Chondrocyte (in vitro differentiated cells): ENCODE measurements at regions not wholly inside any gene's neighbourhood (a gene's known extent, or its start where the extent isn't known, plus 50 kb on each side); places are given as distances from the start of the nearest gene placed in this dataset.

Experiments used
- DNase-seq: peaks from one replicate; pipeline ENCODE4 v3.0.0; 2021; ENCODE audit warnings: mixed read lengths, low spot score
- H3K27ac Mint-ChIP-seq: one replicate; pipeline ENCODE4 v1.8.0; 2021; ENCODE audit warnings: mild to moderate bottlenecking, moderate library complexity, mixed read lengths; ENCODE audit not compliant: unreplicated experiment
- H3K27me3 Mint-ChIP-seq: 2 replicates; pipeline ENCODE4 v1.8.0; 2021; ENCODE audit warnings: low read depth, mixed read lengths
- H3K36me3 Mint-ChIP-seq: 2 replicates; pipeline ENCODE4 v1.8.0; 2021; ENCODE audit warnings: low read depth, mixed read lengths
- H3K4me1 Mint-ChIP-seq: 2 replicates; pipeline ENCODE4 v1.8.0; 2021; ENCODE audit warnings: low read depth, mild to moderate bottlenecking, mixed read lengths
- H3K4me3 Mint-ChIP-seq: one replicate; pipeline ENCODE4 v1.8.0; 2021; ENCODE audit warnings: mild to moderate bottlenecking, moderate library complexity, mixed read lengths; ENCODE audit not compliant: unreplicated experiment
- H3K9me3 Mint-ChIP-seq: 2 replicates; pipeline ENCODE4 v1.8.0; 2021; ENCODE audit warnings: low read depth, mixed read lengths
- TF ChIP-seq, protein P1 (sequence below): fragments of 200-600 bp; sonication (generic); IDR thresholded peaks from 2 replicates; pipeline ENCODE4 v1.5.0; 2021; ENCODE audit warnings: antibody characterized with exemption, mild to moderate bottlenecking, moderate library complexity

- H3K27ac Mint-ChIP-seq: no peak overlapping the region
- TF ChIP-seq, protein P1, sequence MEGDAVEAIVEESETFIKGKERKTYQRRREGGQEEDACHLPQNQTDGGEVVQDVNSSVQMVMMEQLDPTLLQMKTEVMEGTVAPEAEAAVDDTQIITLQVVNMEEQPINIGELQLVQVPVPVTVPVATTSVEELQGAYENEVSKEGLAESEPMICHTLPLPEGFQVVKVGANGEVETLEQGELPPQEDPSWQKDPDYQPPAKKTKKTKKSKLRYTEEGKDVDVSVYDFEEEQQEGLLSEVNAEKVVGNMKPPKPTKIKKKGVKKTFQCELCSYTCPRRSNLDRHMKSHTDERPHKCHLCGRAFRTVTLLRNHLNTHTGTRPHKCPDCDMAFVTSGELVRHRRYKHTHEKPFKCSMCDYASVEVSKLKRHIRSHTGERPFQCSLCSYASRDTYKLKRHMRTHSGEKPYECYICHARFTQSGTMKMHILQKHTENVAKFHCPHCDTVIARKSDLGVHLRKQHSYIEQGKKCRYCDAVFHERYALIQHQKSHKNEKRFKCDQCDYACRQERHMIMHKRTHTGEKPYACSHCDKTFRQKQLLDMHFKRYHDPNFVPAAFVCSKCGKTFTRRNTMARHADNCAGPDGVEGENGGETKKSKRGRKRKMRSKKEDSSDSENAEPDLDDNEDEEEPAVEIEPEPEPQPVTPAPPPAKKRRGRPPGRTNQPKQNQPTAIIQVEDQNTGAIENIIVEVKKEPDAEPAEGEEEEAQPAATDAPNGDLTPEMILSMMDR: no peak
- H3K4me3 Mint-ChIP-seq: no peak overlapping the region
- H3K27me3 Mint-ChIP-seq: no peaks in the 10 kb centered on the region
- DNase-seq: no peak
- no peaks in the 10 kb centered on the region for H3K4me1 Mint-ChIP-seq
- H3K9me3 Mint-ChIP-seq: peaks cover 12% of the 10 kb centered on the region
- no peaks in the 10 kb centered on the region for H3K36me3 Mint-ChIP-seq
Observed at GRCh38 chr5:2103940-2104339, 221.2 kb upstream of the IRX4 start.

GRCh38 chr5:2102819-2103776 is 220.4 kb upstream of the IRX4 start:
- Mint-ChIP-seq H3K4me3 (no peak overlapping the region), H3K4me1 (no peaks in the 10 kb centered on the region), H3K27ac (no peak overlapping the region), H3K27me3 (no peaks in the 10 kb centered on the region), H3K9me3 (peaks cover 12% of the 10 kb centered on the region), H3K36me3 (no peaks in the 10 kb centered on the region)
- no peak for DNase-seq
- TF ChIP-seq, protein P1: no peak

DNA sequence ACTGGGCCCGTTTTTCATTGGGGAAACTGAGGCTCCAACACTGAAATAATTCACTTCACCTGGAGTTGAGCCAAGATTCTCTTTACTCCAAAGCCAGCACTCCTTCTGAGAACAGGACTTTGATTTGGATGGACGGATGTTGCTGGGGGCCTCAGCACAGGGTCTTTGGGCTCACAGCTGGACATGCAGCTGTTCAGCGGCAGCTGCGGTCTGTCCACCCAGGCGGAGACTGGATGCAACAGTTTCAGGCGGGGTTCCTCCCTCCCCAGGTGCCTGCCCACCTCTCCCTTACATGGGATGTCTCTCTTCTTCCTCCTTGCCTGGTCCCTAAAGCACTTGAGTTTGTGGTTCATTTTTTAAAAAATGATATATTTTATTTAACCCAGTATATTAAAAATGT is 219.0 kb upstream of the IRX4 start:
- H3K36me3 Mint-ChIP-seq: no peaks in the 10 kb centered on the region

DNA sequence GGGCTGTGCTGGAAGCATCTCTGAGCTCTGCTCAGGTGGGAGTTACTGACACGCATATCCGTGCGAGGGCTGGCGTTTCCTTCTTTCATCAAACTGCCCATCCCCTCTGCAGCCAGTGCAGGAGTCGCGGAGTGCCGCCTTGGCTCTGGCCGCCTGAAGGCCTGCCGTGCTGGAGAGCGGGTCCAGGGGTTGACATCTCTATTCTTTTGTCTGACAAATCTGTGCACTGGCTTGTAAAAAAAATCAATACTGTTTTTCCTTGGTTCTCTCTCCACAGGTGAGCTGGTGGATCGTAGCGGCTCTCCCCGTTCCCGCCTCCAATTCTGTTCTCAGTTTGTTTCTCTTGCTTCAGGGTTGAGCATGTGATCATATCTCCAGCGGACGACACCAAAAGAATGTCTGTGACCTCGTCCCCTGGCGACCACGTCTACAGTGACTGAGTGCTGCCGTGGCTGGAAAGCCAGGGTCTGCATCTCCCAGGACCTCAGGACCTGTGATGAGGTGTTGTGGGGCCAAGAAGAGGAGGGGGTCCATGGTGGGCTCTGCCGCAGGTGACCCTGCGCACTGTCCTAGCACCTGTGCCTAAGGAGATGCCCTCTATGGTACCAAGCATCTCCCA is 214.3 kb upstream of the IRX4 start:
- no peak overlapping the region for H3K4me3 Mint-ChIP-seq

More for the DNA sequence above, 219.0 kb upstream of the IRX4 start:
- no peak for DNase-seq
- TF ChIP-seq, protein P1: no peak
- no peak overlapping the region for H3K27ac Mint-ChIP-seq
- H3K4me1 Mint-ChIP-seq: no peaks in the 10 kb centered on the region
- H3K27me3 Mint-ChIP-seq: no peaks in the 10 kb centered on the region
- H3K4me3 Mint-ChIP-seq: no peak overlapping the region
- H3K9me3 Mint-ChIP-seq: peaks cover 11% of the 10 kb centered on the region

DNA sequence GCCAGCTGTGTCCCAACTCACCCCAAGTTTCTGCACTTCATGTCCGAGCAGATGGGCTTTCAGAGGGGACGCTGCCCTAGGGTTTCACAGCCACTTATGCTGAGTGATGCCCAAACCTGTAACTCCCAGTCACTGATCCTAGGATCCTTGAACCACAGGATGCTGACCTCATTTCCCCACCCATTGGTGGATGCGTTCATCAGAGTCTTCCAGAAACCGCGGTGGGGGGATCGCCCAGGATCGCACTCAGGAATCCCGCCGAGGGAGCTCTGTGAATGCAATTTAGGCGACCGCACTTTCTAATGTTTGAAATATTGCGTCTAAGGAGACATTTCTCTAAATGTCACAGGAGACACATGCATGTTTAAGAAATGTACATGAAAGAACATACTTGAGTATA is 212.3 kb upstream of the IRX4 start:
- TF ChIP-seq, protein P1: no peak
- no peak overlapping the region for H3K4me3 Mint-ChIP-seq
- no peak for DNase-seq
- peaks cover 11% of the 10 kb centered on the region for H3K4me1 Mint-ChIP-seq
- H3K27me3 Mint-ChIP-seq: no peaks in the 10 kb centered on the region
- H3K9me3 Mint-ChIP-seq: peaks cover 3% of the 10 kb centered on the region
- no peak overlapping the region for H3K27ac Mint-ChIP-seq
- no peaks in the 10 kb centered on the region for H3K36me3 Mint-ChIP-seq

More for the DNA sequence above, 214.3 kb upstream of the IRX4 start:
- no peak for DNase-seq
- TF ChIP-seq, protein P1: no peak
- Mint-ChIP-seq H3K27ac (no peak overlapping the region), H3K36me3 (no peaks in the 10 kb centered on the region), H3K27me3 (no peaks in the 10 kb centered on the region), H3K4me1 (peaks cover 11% of the 10 kb centered on the region), H3K9me3 (peaks cover 3% of the 10 kb centered on the region)
